PC-9 (cell line): ENCODE measurements at regions not wholly inside any gene's neighbourhood (a gene's known extent, or its start where the extent isn't known, plus 50 kb on each side); places are given as distances from the start of the nearest gene placed in this dataset.

Experiments used
- EZH2 ChIP-seq: fragments of 200-600 bp; sonication (generic); IDR thresholded peaks from 2 replicates; pipeline ENCODE4 v1.8.0; 2017; ENCODE audit warnings: antibody characterized with exemption, low read depth
- TF ChIP-seq, protein P1 (sequence below): fragments of 200-600 bp; sonication (generic); conservative IDR thresholded peaks from 2 replicates; pipeline ENCODE4 v1.6.1; 2017; ENCODE audit warnings: mixed run types, antibody characterized with exemption, mild to moderate bottlenecking, moderate library complexity

DNA sequence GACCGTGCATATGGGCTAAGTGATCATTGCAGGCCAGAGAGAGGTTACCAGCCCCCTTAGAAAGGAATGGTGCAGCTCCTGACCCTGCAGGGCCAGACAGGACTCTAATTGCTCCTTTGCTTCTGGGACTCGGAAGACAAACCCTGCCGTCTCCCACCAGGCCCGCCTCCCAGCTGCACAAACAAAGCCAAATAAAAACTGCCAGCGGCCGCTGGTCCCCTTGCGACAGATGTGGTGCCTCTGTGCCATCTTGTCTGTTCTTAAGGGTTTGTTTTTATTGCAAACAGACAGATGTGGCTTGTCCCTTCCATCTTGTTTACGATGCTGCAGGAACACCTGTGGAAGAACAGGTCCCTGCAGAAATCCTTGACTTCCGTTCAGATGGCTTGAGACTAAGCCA, 434.4 kb upstream of the TSHZ3 start:
- TF ChIP-seq, protein P1, sequence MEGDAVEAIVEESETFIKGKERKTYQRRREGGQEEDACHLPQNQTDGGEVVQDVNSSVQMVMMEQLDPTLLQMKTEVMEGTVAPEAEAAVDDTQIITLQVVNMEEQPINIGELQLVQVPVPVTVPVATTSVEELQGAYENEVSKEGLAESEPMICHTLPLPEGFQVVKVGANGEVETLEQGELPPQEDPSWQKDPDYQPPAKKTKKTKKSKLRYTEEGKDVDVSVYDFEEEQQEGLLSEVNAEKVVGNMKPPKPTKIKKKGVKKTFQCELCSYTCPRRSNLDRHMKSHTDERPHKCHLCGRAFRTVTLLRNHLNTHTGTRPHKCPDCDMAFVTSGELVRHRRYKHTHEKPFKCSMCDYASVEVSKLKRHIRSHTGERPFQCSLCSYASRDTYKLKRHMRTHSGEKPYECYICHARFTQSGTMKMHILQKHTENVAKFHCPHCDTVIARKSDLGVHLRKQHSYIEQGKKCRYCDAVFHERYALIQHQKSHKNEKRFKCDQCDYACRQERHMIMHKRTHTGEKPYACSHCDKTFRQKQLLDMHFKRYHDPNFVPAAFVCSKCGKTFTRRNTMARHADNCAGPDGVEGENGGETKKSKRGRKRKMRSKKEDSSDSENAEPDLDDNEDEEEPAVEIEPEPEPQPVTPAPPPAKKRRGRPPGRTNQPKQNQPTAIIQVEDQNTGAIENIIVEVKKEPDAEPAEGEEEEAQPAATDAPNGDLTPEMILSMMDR: no peak
- no peak for TF ChIP-seq EZH2
